HG03442 (cell line): ENCODE measurements at regions not wholly inside any gene's neighbourhood (a gene's known extent, or its start where the extent isn't known, plus 50 kb on each side); places are given as distances from the start of the nearest gene placed in this dataset.

Experiments
- ATAC-seq: cut with Tn5 transposase; IDR thresholded peaks from one replicate; pipeline ENCODE4 v1.9.1; 2021; ENCODE audit warnings: mild to moderate bottlenecking, moderate library complexity; ENCODE audit not compliant: unreplicated experiment

DNA sequence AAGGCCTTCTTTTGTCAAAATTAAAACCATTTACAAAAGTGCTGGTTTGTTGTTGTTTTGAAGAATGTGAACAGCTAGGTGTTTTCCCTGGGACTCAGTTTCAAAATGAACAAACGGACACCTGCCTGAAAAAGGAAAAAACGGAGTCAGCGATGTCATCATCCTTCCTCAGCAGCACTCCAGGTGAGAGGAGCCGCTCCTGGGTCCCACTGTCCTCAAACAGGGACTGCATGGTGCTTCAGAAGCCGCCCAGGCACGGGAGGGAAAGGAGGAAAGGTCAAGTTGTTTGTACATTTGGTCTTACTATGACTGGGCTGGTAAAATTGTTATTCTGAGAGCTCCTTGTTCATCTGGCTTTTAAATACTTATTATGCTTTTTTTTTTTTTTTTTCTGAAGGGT, 69.0 kb upstream of the ZSWIM6 start:
- ATAC-seq: no peak

DNA sequence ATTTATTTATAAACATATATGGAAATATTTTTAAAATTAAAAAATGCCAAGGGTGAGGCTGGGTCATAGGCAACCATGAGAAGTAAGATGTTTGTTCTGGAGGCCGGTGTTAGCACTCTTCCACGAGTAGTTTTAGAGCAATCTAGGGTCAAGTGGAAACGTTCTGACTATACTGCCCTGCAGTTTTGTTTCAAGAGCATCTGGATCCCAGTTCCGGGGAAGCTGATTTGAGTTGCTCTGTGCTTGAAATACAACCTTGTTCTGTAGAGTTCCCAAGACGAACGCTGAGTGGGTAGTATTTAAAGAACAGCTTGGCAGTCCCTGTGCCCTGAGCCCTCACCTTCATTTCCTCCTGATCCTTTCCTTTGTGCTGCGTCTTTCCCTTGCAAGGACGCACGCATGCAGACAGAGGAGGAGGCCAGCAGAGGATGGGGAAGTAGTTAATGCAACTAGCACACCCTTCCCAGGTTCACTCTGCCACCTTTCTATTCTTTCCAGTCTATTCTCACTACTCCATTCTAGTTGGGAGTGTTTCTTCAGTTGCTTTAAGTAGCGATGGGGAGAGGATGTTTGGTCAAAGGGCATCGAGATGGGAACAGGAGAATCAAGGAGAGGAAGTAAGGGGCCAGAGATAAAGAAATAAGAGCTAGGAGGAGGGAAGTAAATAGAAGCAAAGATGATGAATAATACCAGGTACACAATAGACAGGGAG, 68.3 kb upstream of the ZSWIM6 start:
- ATAC-seq: no peak

GRCh38 chr5:61264273-61264661, 67.8 kb upstream of the ZSWIM6 start:
- no peak for ATAC-seq

GRCh38 chr5:61267116-61267515, 64.9 kb upstream of the ZSWIM6 start:
- ATAC-seq: no peak

GRCh38 chr5:61268871-61269270, 63.2 kb upstream of the ZSWIM6 start:
- no peak for ATAC-seq

GRCh38 chr5:61270510-61271165, 61.4 kb upstream of the ZSWIM6 start:
- ATAC-seq: no peak

GRCh38 chr5:61272688-61273087, 59.4 kb upstream of the ZSWIM6 start:
- ATAC-seq: no peak

DNA sequence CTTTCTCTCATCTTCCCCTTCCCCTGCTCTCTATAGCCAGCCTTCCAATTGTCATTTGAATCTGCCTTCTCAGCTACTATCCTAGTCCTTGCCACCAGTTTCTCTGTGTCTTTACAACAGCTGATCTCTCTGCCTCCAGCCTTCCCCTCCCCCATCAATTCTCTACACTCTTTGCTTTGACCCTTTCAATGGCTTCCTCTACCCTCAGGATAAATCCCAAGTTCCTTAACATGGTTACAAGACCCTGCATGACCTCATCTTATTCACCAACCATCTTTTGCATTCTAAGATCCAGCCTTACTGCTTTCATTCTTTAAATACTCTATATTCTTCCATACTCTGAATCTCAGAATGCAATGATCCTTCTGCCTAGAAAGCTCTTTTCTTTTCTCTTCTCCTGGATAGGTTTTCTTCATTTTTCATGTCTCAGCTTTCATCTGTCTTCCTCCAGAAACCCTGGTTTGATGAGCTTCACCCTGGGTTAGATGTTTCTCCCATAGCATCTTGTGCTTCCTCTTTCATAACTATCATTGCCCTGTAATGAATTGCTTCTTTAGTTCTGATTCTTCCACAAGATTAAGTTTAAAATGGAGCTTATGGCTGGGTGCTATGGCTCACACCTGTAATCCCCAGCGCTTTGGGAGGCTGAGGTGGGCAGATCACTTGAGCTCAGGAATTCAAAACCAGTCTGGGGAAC, 58.6 kb upstream of the ZSWIM6 start:
- ATAC-seq: no peak

- no peak for ATAC-seq
Measured at GRCh38 chr5:61274511-61274911, 57.5 kb upstream of the ZSWIM6 start.

GRCh38 chr5:61275841-61276240, 56.2 kb upstream of the ZSWIM6 start:
- no peak for ATAC-seq

GRCh38 chr5:61277190-61277589, 54.9 kb upstream of the ZSWIM6 start:
- no peak for ATAC-seq

GRCh38 chr5:61277781-61278180, 54.3 kb upstream of the ZSWIM6 start:
- no peak for ATAC-seq

GRCh38 chr5:61279725-61280124, 52.3 kb upstream of the ZSWIM6 start:
- no peak for ATAC-seq

GRCh38 chr5:61280205-61280604, 51.9 kb upstream of the ZSWIM6 start:
- ATAC-seq: no peak

- ATAC-seq: no peak
Measured at GRCh38 chr5:61280761-61281427, 51.2 kb upstream of the ZSWIM6 start.

DNA sequence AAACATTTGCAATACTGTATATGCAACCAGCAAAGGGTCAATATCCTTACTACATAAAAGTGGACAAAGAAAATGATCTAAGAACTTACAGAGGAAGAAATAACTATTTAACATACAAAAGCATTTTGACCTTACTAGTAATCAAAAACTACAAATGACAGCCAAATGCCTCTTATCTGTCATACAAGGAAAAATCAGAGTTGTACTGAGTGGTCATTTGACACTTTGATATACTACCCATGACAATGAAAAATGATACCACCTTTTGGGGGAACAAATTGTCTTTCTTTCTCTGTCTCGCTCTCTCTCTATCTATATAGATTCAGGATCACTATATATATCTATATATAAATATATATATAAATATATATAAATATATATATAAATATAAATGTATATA, 50.4 kb upstream of the ZSWIM6 start:
- no peak for ATAC-seq
